ENCODE measurements at regions not wholly inside any gene's neighbourhood (a gene's known extent, or its start where the extent isn't known, plus 50 kb on each side); places are given as distances from the start of the nearest gene placed in this dataset.

DNA sequence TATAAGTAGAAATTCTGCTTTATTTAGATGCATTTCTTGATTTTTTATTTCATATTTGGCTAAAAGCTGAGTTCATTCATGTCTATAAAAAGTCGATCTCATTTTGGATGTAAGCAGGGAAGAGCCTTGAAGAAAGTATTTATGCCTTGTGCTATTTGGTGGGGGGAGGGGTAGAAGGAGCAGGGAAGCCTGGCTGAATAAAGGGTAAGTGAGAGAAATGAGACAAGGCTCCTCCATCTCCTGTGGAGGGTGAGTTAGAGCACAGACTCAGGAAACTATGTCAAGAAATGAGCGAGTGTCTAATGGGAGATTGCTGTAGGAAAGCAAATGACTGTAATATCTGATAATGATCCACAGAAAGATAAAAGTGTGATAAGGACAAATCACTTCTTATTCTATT is 121.8 kb upstream of the ATP11B start:
- DNase-seq: no peak

DNA sequence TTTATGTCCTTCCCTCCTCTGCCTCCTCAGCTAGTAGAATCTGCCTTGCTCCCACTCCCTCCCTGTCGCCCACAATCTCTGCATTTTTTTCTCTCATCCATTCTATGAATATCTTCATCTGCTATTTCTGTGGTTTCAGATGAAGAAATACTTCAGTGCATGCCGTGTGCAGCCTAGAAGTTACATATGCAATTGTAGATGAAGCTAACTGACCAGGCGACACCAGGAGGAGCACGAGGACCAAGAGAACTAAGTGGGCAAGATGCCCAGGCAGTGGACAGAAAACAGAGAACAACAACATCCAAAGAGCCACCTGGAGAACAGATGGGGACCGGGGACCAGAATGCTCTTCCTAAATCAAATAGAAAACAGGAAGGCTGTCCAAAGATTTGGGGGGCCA is 121.4 kb upstream of the ATP11B start:
- DNase-seq: no peak

DNA sequence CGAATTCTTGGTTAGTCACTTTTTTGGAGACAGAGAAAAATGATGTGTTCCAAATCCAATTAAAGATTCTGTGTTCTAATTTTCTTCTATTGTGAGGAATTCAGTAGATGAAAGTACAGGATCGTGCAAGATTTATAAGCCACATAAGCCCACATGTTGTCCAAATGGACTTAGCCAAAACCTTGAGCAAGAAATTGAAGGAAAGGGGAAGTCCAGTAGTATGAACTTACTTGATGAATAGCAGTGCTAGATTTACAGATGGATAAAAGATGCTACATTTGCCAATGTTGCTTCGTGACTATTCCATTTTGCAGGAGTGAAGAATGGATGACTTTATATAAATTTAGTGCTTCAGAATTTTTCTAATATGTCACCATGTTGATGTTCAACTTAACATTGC is 120.0 kb upstream of the ATP11B start:
- DNase-seq: no peak

- peak; percentile 28 for DNase-seq
These were observed 110.8 kb upstream of the ATP11B start for GRCh38 chr3:182682263-182683241.

- DNase-seq: peak; percentile 21
These were observed 109.9 kb upstream of the ATP11B start for GRCh38 chr3:182683453-182683852.

- DNase-seq: no peak
These were observed 109.4 kb upstream of the ATP11B start for GRCh38 chr3:182683858-182684257.

DNA sequence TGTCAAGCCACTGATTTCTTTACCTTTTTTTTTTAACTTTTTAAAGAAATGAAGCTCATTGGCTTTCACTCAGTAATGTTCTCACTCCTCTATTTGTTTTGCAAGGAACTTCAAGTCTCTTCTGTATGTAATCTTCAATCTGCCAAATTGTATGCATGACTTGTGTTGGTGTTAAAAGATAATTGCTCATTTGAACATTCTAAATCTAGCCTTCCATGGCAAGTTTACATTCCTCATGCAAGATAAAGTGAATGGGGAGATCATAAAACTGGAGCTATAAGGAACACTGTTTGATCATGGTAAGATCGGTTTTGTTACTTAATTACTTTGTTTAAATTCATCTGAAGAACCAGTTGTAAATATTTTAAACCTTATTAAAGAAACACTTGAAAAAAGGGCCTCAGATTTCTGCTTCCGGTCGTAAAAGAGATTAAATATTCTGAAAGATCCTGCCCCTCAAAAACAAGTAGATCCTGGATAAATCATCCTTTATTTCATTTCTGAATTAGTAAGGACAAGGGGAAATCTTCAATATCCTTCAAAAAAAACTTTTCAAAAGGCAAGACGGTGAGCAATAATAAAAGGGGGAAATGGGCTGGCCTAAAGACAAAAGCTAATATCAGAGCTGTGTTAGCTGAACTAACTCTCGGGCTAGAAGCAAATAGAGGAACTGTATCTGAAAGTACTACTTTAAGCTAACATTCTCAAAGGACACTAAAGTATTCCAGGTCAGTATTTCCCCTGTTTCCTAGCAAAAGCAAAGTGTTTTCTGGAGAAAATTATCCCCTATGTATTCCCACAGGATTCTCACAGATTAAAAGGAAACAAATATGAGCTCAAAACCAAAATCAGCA is 107.0 kb upstream of the ATP11B start:
- DNase-seq: no peak

DNA sequence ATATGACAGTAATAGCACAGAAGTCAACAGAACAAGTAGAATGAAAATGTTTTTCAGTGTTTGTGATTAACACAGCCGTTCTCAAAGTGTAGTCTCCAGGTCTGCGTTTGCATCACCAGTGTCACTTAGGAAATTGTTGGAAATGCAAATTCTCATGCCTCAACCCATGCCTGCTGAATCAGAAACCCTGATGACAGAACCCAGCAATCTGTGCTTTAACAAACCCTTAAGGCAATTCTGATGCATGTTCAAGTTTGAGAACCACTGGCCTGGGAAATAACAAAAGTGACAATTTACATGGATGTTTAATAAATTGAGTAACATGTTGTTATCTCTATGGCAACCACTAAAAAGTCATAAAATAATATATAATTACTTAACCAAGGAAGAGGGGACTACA is 103.1 kb upstream of the ATP11B start:
- DNase-seq: no peak

GRCh38 chr3:182692021-182692420 is 101.3 kb upstream of the ATP11B start:
- DNase-seq: no peak

DNA sequence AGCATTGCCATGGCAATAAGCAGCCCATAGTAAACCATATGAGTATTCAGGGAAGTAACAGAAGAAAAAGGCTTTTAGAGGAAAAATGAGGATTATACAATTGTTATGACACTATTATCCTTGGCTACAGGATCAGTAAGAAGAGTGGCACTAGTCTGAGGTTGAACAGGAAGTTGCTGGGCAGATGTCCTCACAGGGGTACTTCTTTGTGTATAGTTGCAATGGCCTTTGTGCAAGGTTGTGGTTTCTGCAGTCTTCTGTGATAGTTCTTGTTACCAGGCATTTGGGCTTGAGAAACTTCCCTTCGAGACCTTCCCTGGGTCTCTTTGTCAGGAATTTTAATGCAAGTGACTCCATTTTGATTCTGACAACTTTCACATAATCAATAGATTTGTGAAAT is 100.6 kb upstream of the ATP11B start:
- DNase-seq: no peak

DNA sequence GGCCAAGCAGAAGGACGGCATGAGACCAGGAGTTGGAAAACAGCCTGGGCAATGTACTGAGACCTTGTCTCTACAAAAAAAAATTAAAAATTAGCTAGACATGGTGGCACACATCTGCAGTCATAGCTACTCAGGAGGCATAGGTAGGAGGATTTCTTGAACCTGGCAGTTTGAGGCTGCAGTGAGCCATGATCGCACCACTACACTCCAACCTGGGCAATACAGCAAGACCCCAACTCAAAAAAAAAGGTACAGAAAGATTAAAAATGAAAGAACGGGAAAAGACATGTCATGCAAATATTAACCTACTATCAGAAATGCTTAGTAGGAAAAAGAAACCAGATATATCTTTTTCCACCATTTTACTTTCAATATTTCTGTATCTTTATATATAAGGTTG is 99.6 kb upstream of the ATP11B start:
- DNase-seq: no peak

- no peak for DNase-seq
These were observed 96.4 kb upstream of the ATP11B start for GRCh38 chr3:182696916-182697315.

DNA sequence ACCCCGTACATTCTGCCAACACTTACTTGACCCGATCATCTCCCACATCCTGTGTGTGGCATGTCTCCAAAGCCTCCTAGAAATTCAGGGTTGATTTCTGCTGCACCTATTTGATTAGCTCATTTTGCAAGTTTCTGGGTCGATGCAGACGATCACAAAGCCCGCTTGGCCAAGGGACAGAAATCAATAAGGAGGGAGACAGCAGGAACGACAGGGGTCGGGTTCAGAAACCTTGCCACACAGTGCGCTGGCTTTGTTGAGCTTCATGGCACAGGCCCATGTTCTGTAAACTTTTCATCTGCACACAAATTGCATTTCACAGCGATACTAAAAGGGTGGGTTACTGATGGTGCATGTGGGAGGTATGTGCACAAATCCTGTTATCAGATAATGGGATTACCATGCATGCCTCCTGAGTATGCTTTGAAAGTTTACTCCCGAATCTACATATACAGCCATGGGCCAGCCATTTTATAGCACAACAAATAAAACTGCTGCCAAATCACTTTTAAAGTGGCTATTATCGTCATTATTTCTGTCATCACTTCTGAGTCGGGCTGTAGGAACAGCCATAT is 95.9 kb upstream of the ATP11B start:
- DNase-seq: no peak

DNA sequence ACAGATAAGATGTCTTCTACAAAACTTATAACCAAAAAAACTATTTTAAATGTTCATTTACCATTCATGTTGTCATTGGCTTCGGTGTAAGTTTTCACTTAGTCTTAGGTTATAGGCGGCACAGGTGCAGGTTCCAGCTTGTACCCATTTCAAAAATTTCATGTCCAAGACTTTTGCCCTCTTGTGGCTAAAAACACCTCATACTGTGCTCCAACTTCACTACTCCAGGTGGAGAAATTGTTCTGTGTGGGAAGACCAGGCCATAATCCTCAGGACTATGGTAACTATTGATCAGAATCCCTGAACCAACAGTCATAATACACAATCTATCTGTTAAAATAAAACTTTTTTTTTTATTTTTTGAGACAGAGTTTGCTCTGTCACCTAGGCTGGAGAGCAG is 95.2 kb upstream of the ATP11B start:
- no peak for DNase-seq

- DNase-seq: no peak
These were observed 93.6 kb upstream of the ATP11B start for GRCh38 chr3:182699550-182700170.

DNA sequence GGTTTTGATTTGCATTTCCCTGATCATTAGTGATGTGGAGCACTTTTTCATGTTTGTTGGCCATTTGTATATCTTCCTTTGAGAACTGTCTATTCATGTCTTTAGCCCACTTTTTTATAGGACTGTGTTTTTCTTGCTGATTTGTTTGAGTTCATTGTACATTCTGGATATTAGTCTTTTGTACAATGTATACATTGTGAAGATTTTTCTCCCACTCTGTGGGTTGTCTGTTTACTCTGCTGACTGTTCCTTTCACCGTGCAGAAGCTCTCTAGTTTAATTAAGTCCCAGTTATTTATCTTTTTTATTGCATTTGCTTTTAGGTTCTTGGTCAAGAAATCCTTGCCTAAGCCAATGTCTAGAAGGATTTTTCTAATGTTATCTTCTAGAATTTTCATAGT is 91.1 kb upstream of the ATP11B start:
- DNase-seq: no peak

DNA sequence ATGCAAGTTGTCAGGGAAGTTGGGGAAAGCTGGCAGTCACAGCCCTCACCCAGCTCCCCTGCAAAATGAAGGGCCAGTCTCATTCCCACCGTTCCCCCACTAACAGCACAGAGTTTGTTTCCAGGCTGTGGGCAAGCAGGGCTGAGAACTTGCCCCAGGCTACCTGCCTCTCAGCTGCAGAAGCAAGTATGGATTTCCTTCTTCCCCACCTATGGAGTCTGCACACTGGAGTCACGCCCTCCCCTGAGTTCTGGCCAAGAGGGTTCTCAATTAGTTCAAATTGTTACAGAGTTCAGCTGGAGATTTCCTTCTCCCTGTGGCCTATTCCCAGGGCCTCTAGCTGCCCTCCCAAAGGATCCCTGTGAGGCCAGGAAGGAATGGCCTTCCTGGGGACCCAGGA is 90.1 kb upstream of the ATP11B start:
- no peak for DNase-seq

GRCh38 chr3:182704926-182705325 is 88.4 kb upstream of the ATP11B start:
- no peak for DNase-seq

DNA sequence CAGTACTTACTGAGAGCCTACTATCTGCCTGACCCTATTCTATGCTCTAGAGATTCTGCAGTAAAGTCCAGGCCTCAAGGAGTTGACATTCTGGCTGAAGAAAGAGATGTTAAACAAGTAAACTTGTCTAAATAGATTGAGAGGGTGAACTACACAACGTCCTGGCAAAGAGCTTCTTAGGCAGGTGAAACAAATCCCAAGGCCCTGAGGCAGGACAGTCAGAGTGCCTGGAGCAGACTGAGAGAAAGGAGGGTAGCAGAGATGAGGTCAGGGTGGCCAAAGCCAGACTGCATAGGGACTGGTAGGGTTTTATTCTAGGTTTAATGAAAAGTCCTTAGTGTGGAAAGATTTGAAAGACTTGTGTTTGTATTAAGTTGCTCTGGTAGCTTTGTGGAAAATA is 84.5 kb upstream of the ATP11B start:
- no peak for DNase-seq

- no peak for DNase-seq
These were observed 84.0 kb upstream of the ATP11B start for GRCh38 chr3:182709306-182709705.

GRCh38 chr3:182710557-182711157 is 82.6 kb upstream of the ATP11B start:
- no peak for DNase-seq

DNA sequence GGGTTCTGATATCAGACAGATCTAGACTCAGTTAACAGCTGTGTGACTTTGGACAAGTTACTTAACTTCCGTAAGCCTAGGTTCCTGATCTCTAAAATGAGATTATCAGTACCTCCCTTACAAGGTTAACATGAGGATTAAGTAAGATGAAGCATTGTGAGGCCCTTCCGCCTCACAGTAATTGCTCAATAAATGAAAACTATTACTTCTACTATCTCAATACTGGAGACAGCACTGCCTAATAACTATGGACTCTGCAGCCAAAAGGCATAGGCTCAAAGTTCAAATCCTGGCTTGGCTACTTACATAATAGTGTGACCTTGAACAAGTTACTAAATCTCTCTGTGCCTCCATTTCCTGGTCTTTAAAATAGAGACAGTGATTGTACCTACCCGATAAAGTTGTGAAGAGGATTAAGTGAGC is 82.0 kb upstream of the ATP11B start:
- no peak for DNase-seq

GRCh38 chr3:182711853-182712252 is 81.5 kb upstream of the ATP11B start:
- DNase-seq: no peak
